ENCODE measurements at regions not wholly inside any gene's neighbourhood (a gene's known extent, or its start where the extent isn't known, plus 50 kb on each side); places are given as distances from the start of the nearest gene placed in this dataset.

GRCh38 chr6:129911732-129912131, 50.6 kb upstream of the TMEM244 start:
- no peak for DNase-seq

All from NCI-H774 (cell line).